ENCODE measurements at regions not wholly inside any gene's neighbourhood (a gene's known extent, or its start where the extent isn't known, plus 50 kb on each side); places are given as distances from the start of the nearest gene placed in this dataset.

GRCh38 chr4:64564126-64564525 lies 154.9 kb upstream of the TECRL start:
- DNase-seq = no peak

- DNase-seq = no peak
Measured at GRCh38 chr4:64559571-64559970, 150.3 kb upstream of the TECRL start.

- DNase-seq = no peak
Measured at GRCh38 chr4:64551125-64551524, 141.9 kb upstream of the TECRL start.

DNA sequence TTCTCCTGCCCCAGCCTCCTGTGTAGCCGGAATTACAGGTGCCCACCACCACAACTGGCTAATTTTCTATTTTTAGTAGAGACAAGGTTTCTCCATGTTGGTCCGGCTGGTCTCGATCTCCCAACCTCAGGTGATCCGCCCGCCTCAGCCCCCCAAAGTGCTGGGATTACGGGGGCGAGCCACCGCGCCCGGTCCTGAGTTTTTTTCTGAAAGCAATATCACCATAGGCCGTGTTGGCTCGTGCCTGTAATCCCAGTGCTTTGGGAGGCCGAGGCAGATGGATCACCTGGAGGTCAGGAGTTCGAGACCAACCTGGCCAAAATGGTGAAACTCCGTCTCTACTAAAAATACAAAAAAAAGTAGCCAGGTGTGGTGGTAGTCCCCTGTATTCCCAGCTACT lies 136.3 kb upstream of the TECRL start:
- DNase-seq = no peak

DNA sequence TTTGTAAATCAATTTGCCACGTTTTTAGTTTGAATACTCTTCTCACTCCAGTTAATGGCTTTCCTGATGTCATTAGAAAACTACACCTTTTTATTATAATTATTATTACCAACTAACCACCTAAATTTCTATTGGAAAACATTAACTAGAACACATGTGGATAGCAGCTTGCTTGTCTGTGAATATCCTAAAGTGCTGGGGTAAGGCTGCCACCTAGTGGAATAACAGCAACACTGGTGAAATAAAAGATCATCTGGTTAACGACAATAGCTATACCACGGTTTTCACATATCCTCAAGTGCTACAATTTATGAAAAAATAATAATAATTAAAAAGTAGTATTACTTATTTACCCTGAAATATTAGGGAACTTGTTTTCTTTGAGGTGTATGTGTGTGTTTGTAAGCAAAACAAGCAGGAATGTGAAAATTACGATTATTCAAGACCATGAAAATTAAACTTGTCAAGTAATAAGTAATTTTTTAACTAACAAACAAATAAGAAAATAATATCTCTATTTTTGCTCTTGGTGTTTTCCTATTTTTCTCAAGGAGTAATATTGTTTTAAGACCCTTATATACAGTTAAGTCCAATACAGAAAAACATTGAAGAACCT lies 130.1 kb upstream of the TECRL start:
- peak; percentile 72 to 81 for DNase-seq

DNA sequence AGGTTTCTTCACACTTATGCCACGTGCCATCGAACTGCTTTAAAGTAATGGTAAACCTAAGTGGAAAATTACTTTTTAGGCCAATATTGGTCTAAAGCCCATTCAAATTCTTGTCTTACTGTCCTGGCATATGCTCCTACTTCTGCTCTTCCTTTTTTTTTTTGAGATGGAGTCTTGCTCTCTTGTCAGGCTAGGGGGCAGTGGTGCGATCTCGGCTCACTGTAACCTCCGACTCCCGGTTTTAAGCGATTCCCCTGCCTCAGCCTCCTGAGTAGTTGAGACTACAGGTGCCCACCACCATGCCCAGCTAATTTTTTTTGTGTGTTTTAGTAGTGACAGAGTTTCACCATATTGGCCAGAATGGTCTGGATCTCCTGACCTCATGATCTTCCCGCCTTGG lies 129.0 kb upstream of the TECRL start:
- DNase-seq = peak in 1 of 2 experiments; percentile 8

DNA sequence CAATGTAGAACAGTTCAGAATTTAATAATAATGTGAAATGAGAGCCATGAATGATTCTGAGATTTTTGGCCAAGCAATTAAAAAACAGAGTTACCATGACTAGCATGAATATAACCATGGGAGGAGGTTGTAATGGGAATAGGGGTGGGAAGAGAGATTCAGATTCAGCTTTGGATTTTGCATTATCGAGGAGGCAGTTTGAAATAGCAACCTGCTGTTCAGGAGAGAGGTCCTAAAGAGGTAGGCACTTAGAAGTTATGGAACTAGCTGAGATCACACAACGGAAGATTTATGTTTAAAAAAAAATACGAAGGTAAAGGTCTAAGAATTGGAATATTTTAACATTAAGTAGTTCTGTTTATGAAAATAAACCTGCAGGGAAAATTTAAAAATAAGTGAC lies 124.4 kb upstream of the TECRL start:
- no peak for DNase-seq

DNA sequence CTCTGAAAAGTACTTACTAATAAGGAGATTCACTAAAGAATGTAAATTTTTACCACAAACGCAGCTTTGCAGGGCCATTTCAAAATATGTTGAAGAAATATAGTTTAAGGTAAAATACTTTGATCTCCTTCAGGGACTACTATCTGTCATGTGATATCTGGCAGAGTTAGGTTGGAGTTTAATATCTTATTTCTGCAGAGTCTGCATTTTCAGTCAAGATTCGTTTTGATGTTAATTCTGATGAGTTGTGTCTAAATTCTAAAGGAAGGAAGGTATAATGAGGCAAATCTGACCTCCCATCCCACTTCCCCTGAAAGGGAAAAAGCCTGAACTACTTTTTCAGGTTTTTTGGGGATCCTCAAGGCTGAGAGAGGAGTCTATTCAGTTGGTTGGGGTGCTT lies 123.9 kb upstream of the TECRL start:
- no peak for DNase-seq

GRCh38 chr4:64520421-64520820 lies 111.2 kb upstream of the TECRL start:
- no peak for DNase-seq

DNA sequence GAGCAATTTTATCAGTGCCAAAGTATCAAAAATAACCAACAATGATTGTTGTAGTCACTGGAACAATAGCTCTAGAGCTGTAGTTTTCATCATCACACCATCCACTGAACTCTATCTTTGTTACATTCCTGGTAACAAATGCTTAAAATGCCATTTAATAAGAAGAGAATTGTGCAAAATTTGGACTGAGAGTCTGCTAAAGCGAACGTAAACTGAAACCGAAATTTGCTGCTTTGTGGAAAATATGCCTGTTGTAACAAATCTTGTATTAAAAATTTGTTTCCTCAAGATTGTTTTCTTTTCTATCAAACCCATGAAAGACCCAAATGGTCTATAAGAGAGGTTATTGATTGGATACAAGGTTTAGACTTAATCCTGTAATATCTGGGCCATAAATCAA lies 109.3 kb upstream of the TECRL start:
- DNase-seq = no peak

GRCh38 chr4:64516176-64516575 lies 106.9 kb upstream of the TECRL start:
- DNase-seq = no peak

DNA sequence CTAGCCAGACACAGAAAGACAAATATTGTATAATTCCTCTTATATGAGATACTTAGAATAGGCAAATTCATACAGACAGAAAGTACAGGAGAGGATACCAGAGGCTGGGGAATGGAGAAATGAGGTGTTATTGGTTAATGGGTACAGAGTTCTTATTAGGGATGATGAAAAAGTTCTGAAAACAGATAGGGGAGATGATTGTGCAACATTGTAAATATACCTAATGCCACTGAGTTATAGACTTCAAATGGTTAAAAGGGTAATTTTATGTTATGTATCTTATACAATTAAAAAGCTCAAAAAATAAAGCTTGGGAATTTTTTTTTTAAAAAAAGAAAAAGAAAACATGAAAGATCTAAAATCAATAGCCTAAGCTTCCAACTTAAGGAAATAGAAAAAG lies 98.8 kb upstream of the TECRL start:
- DNase-seq = no peak

DNA sequence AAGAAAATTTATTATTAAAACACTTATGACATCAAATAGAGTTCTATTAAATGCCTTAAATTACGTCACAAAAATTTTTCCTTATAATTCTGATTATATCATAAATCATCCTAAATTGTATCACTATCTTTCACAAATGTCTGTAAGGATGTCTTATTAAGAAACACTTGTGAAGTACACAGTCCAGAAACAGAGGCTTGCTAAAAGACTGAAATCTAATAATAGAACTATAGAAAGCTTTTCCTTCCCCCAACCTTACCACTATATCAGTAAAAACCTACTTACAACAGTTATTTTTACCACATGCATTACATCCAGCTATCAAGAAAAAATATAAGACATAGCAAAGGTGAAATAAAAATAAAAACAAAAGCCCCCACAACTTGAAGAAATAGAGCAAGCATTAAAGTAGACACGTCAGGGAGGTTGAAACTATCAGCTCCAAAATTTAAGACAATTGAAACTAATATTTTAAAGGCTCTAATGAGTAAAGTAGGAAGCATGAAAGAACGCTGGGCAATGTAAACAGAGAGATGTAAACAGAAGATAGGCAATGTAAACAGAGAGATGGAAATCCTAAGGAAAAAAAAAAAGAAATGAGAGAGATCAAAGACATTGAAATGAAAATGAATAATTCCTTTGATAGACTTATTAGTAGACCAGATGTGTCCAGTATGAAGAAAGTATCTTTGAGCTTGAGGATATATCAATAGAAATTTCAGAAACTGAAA lies 94.9 kb upstream of the TECRL start:
- DNase-seq = no peak

DNA sequence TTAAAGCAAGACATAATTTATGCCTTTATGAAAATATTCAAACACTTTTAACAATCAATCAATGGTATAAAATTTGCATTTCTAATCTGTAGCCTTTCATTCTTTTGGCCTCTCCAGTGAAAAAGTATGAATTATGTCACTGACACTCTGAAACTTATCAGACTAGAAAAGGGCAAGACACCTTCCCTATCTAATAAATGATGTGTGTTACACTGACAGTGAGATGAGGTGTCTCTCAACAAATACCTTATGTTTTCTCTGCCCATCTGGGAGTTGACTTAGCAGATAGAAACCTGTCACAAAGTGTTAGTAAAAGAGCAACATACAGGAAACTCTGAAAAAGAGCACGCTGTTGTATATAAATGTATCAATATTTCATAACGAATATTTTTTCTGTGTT lies 94.2 kb upstream of the TECRL start:
- DNase-seq = no peak

DNA sequence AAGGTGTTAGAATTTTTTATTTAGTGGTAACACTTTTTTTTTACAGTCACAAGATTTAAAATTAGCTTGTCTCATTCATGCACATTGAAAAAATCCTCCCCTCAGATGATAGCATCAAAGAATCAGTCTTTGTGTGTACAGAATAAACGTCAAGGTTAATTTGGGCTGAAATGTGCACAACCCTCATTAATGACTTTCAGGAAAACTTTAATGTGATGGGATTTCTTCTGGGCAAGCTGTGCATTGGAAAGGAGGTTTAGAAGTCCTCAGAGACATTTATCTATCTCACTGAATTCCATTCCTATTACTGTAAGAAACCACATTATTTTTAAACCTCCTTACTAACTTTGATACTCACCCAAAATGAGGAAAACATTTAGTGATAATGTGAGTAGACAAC lies 88.2 kb upstream of the TECRL start:
- no peak for DNase-seq

GRCh38 chr4:64495946-64496345 lies 86.7 kb upstream of the TECRL start:
- peak in 1 of 2 experiments; percentile 31 for DNase-seq

- no peak for DNase-seq
Measured at GRCh38 chr4:64489628-64490027, 80.4 kb upstream of the TECRL start.

DNA sequence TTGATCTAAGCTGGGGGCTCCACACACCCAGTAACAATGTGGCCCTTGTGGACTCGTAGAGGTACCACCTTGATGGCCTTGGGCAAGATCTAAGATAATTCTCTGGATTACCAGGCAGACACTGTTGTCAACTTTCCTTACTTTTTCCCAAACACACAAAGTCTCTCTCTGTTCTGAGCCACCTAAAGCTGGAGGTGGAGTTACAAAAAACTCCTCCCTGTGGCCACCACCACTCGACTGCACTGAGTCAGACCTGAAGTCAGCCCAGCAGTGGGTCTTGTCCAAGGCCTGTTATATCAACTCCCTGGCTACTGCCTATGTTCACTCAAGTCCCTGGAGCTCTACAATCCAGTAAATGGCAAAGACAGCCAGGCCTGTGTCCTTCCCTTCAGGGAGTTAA lies 70.1 kb upstream of the TECRL start:
- no peak for DNase-seq

DNA sequence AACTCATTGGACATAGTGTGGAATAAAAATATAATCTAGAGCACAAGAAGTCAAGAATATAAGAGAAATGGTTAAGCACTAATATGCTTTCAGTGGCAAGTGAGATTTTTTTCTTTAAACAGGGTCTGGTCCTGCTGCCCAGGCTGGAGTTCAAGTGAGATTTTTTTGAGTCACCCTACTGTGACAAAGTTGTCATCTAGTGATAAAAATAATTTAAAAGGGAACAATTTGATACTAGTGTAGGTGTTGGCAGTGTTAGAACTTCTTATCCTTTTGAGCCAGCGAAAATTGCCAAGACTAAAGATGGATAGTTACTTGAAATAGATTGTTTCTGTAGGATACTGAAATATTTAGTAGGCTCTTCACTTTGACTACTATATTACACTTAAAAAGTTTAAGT lies 67.9 kb upstream of the TECRL start:
- no peak for DNase-seq

DNA sequence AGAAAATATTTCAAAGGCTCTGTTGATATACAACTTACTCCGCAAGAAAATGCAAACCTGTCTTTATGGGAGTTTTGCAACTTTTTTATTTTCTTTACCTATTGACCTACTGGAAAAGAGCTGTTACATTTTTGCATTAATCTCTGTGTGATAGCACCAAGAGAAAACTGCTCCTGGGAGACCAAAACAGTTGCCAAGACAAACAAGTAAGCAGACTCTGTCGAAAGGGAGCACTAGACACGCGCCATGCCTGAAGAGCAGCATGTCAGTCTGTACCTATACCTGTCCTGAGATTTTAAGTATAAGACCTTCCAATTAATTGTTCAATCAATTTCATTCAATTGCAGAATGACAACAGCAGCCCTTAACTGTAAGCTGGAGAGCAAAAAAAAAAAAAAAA lies 56.0 kb upstream of the TECRL start:
- peak in 1 of 2 experiments; percentile 25 for DNase-seq

DNA sequence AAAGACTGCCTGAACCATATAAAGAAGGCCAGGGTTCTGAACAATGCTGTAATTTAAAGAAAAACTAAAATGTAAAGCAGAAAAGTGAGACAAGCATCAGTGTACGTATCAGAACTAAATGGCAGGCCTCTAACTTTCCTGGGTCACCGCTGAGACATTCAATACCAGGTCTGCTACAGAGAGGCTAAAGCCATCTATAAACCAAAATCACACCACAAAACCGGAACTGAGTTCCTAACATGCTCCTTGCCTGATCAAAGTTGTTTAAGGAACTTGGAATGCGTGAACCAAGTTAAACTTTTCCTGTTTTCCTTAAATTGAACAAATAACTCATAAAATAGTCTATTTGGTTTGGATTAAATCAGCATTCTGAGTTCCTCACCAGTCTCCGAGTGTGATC lies 55.3 kb upstream of the TECRL start:
- DNase-seq = no peak
